ENCODE measurements at regions not wholly inside any gene's neighbourhood (a gene's known extent, or its start where the extent isn't known, plus 50 kb on each side); places are given as distances from the start of the nearest gene placed in this dataset.

- no peak overlapping the region for H3K4me3 Mint-ChIP-seq
- H3K36me3 Mint-ChIP-seq (ENCODE audit: insufficient read depth): no peaks in the 10 kb centered on the region
- H3K9me3 Mint-ChIP-seq: no peaks in the 10 kb centered on the region
- H3K4me1 Mint-ChIP-seq (ENCODE audit: low read depth): peaks cover 2% of the 10 kb centered on the region
- ATAC-seq (no peak), DNase-seq (no peak)
- peaks cover 31% of the 10 kb centered on the region for H3K27me3 Mint-ChIP-seq (ENCODE audit: low read depth)
Observed at GRCh38 chr20:57059055-57059596, 207.3 kb downstream of the BMP7 start.

- ATAC-seq (no peak), DNase-seq (no peak)
- H3K36me3 Mint-ChIP-seq (ENCODE audit: insufficient read depth): no peaks in the 10 kb centered on the region
- no peaks in the 10 kb centered on the region for H3K9me3 Mint-ChIP-seq
- H3K4me3 Mint-ChIP-seq: no peak overlapping the region
- H3K4me1 Mint-ChIP-seq (ENCODE audit: low read depth): peaks cover 2% of the 10 kb centered on the region
- H3K27me3 Mint-ChIP-seq (ENCODE audit: low read depth): peaks cover 31% of the 10 kb centered on the region
Observed at GRCh38 chr20:57060407-57061050, 205.9 kb downstream of the BMP7 start.

GRCh38 chr20:57061051-57061900 lies 205.2 kb downstream of the BMP7 start:
- H3K9me3 Mint-ChIP-seq: no peaks in the 10 kb centered on the region
- H3K4me3 Mint-ChIP-seq: no peak overlapping the region
- no peaks in the 10 kb centered on the region for H3K36me3 Mint-ChIP-seq (ENCODE audit: insufficient read depth)
- DNase-seq: no peak
- peaks cover 31% of the 10 kb centered on the region for H3K27me3 Mint-ChIP-seq (ENCODE audit: low read depth)
- no peak for ATAC-seq
- H3K4me1 Mint-ChIP-seq (ENCODE audit: low read depth): peaks cover 2% of the 10 kb centered on the region

- Mint-ChIP-seq H3K9me3 (no peaks in the 10 kb centered on the region), H3K27me3 (ENCODE audit: low read depth) (peaks cover 33% of the 10 kb centered on the region), H3K36me3 (ENCODE audit: insufficient read depth) (no peaks in the 10 kb centered on the region), H3K4me3 (no peak overlapping the region), H3K4me1 (ENCODE audit: low read depth) (peaks cover 2% of the 10 kb centered on the region)
- no peak for DNase-seq
- no peak for ATAC-seq
Observed at GRCh38 chr20:57062241-57062640, 204.2 kb downstream of the BMP7 start.

- peaks cover 2% of the 10 kb centered on the region for H3K4me1 Mint-ChIP-seq (ENCODE audit: low read depth)
- peaks cover 33% of the 10 kb centered on the region for H3K27me3 Mint-ChIP-seq (ENCODE audit: low read depth)
- H3K9me3 Mint-ChIP-seq: no peaks in the 10 kb centered on the region
- ATAC-seq (no peak), DNase-seq (no peak)
- no peak overlapping the region for H3K4me3 Mint-ChIP-seq
- H3K36me3 Mint-ChIP-seq (ENCODE audit: insufficient read depth): no peaks in the 10 kb centered on the region
Observed at GRCh38 chr20:57062696-57063270, 203.7 kb downstream of the BMP7 start.

- no peak overlapping the region for H3K4me3 Mint-ChIP-seq
- no peaks in the 10 kb centered on the region for H3K36me3 Mint-ChIP-seq (ENCODE audit: insufficient read depth)
- H3K27me3 Mint-ChIP-seq (ENCODE audit: low read depth): peaks cover 38% of the 10 kb centered on the region
- no peaks in the 10 kb centered on the region for H3K4me1 Mint-ChIP-seq (ENCODE audit: low read depth)
- DNase-seq: no peak
- no peak for ATAC-seq
- no peaks in the 10 kb centered on the region for H3K9me3 Mint-ChIP-seq
Observed at GRCh38 chr20:57064836-57065235, 201.6 kb downstream of the BMP7 start.

- Mint-ChIP-seq H3K27me3 (ENCODE audit: low read depth) (peaks cover 38% of the 10 kb centered on the region), H3K9me3 (no peaks in the 10 kb centered on the region), H3K4me1 (ENCODE audit: low read depth) (no peaks in the 10 kb centered on the region), H3K36me3 (ENCODE audit: insufficient read depth) (no peaks in the 10 kb centered on the region), H3K4me3 (no peak overlapping the region)
- DNase-seq (no peak), ATAC-seq (no peak)
Observed at GRCh38 chr20:57065646-57066045, 200.8 kb downstream of the BMP7 start.

- Mint-ChIP-seq H3K4me3 (no peak overlapping the region), H3K4me1 (ENCODE audit: low read depth) (peaks cover under 1% of the 10 kb centered on the region), H3K36me3 (ENCODE audit: insufficient read depth) (no peaks in the 10 kb centered on the region), H3K27me3 (ENCODE audit: low read depth) (peaks cover 40% of the 10 kb centered on the region), H3K9me3 (no peaks in the 10 kb centered on the region)
- DNase-seq (no peak), ATAC-seq (no peak)
Observed at GRCh38 chr20:57066126-57066900, 200.1 kb downstream of the BMP7 start.

- Mint-ChIP-seq H3K36me3 (ENCODE audit: insufficient read depth) (no peaks in the 10 kb centered on the region), H3K9me3 (no peaks in the 10 kb centered on the region), H3K4me1 (ENCODE audit: low read depth) (peaks cover 2% of the 10 kb centered on the region), H3K4me3 (no peak overlapping the region), H3K27me3 (ENCODE audit: low read depth) (peaks cover 36% of the 10 kb centered on the region)
- ATAC-seq (no peak), DNase-seq (no peak)
Observed at GRCh38 chr20:57069442-57069841, 197.0 kb downstream of the BMP7 start.

GRCh38 chr20:57070296-57070695 lies 196.1 kb downstream of the BMP7 start:
- H3K27me3 Mint-ChIP-seq (ENCODE audit: low read depth): peaks cover 36% of the 10 kb centered on the region
- peaks cover 2% of the 10 kb centered on the region for H3K4me1 Mint-ChIP-seq (ENCODE audit: low read depth)
- H3K4me3 Mint-ChIP-seq: no peak overlapping the region
- H3K9me3 Mint-ChIP-seq: no peaks in the 10 kb centered on the region
- DNase-seq (no peak), ATAC-seq (no peak)
- no peaks in the 10 kb centered on the region for H3K36me3 Mint-ChIP-seq (ENCODE audit: insufficient read depth)

GRCh38 chr20:57071283-57071731 lies 195.1 kb downstream of the BMP7 start:
- H3K36me3 Mint-ChIP-seq (ENCODE audit: insufficient read depth): no peaks in the 10 kb centered on the region
- DNase-seq (no peak), ATAC-seq (no peak)
- peaks cover 2% of the 10 kb centered on the region for H3K4me1 Mint-ChIP-seq (ENCODE audit: low read depth)
- peaks cover 36% of the 10 kb centered on the region for H3K27me3 Mint-ChIP-seq (ENCODE audit: low read depth)
- no peaks in the 10 kb centered on the region for H3K9me3 Mint-ChIP-seq
- no peak overlapping the region for H3K4me3 Mint-ChIP-seq

- peaks cover 2% of the 10 kb centered on the region for H3K4me1 Mint-ChIP-seq (ENCODE audit: low read depth)
- peaks cover 3% of the 10 kb centered on the region for H3K9me3 Mint-ChIP-seq
- H3K27me3 Mint-ChIP-seq (ENCODE audit: low read depth): peaks cover 34% of the 10 kb centered on the region
- DNase-seq (no peak), ATAC-seq (no peak)
- no peaks in the 10 kb centered on the region for H3K36me3 Mint-ChIP-seq (ENCODE audit: insufficient read depth)
- H3K4me3 Mint-ChIP-seq: no peak overlapping the region
Observed at GRCh38 chr20:57071954-57072583, 194.4 kb downstream of the BMP7 start.

- Mint-ChIP-seq H3K36me3 (ENCODE audit: insufficient read depth) (no peaks in the 10 kb centered on the region), H3K9me3 (peaks cover 5% of the 10 kb centered on the region), H3K4me1 (ENCODE audit: low read depth) (peaks cover 2% of the 10 kb centered on the region), H3K27me3 (ENCODE audit: low read depth) (peaks cover 30% of the 10 kb centered on the region), H3K4me3 (no peak overlapping the region)
- ATAC-seq: no peak
- DNase-seq: no peak
Observed at GRCh38 chr20:57073402-57073801, 193.0 kb downstream of the BMP7 start.

- DNase-seq (no peak), ATAC-seq (no peak)
- Mint-ChIP-seq H3K36me3 (ENCODE audit: insufficient read depth) (no peaks in the 10 kb centered on the region), H3K9me3 (peaks cover 13% of the 10 kb centered on the region), H3K4me1 (ENCODE audit: low read depth) (peaks cover 2% of the 10 kb centered on the region), H3K27me3 (ENCODE audit: low read depth) (peaks cover 26% of the 10 kb centered on the region), H3K4me3 (no peak overlapping the region)
Observed at GRCh38 chr20:57074386-57074785, 192.1 kb downstream of the BMP7 start.
